Adrenal gland (tissue), 5 donors: ENCODE measurements at regions not wholly inside any gene's neighbourhood (a gene's known extent, or its start where the extent isn't known, plus 50 kb on each side); places are given as distances from the start of the nearest gene placed in this dataset.

Experiments
- POLR2A ChIP-seq, 2 donors: fragments of 450-650 bp; IDR thresholded peaks; one replicate each; pipeline ENCODE4 v1.6.1; 2017; ENCODE audit warnings: antibody characterized with exemption in 2 of 2, mild to moderate bottlenecking in 2 of 2, moderate library complexity in 1 of 2
- TF ChIP-seq, protein P1 (sequence below), 6 experiments: fragments of 450-650 bp in 4 of 6; fragments of 200-600 bp in 2 of 6; sonication (generic) in 1 of 6; IDR thresholded peaks; 1 replicate in 5 of 6; 2 replicates in 1 of 6; pipeline versions ENCODE4 v1.5.1 to v1.8.0; 2016 to 2021; ENCODE audit warnings: antibody characterized with exemption in 6 of 6, mild to moderate bottlenecking in 2 of 6, moderate library complexity in 1 of 6
- donor health status: DM: no; HTN: no; CAD: no.

DNA sequence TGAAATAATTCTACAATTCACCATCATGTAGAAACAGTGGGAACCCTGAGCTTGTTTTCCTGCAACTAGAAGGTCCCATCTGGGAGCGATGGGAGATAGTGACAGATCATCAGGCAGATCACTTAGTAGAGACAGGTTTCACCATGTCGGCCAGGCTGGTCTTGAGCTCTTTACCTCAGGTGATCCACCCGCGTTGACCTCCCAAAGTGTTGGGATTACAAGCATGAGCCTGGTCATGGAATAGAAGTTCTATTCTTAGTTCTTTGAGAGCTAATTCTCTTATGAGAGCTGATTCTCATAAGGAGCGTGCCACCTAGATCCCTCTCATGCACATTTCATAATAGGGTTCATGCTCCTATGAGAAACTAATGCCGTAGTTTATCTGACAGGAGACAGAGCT, 778.0 kb upstream of the AUTS2 start:
- no peak for TF ChIP-seq POLR2A (IDR thresholded peaks at IDR 0.05)
- TF ChIP-seq, protein P1, sequence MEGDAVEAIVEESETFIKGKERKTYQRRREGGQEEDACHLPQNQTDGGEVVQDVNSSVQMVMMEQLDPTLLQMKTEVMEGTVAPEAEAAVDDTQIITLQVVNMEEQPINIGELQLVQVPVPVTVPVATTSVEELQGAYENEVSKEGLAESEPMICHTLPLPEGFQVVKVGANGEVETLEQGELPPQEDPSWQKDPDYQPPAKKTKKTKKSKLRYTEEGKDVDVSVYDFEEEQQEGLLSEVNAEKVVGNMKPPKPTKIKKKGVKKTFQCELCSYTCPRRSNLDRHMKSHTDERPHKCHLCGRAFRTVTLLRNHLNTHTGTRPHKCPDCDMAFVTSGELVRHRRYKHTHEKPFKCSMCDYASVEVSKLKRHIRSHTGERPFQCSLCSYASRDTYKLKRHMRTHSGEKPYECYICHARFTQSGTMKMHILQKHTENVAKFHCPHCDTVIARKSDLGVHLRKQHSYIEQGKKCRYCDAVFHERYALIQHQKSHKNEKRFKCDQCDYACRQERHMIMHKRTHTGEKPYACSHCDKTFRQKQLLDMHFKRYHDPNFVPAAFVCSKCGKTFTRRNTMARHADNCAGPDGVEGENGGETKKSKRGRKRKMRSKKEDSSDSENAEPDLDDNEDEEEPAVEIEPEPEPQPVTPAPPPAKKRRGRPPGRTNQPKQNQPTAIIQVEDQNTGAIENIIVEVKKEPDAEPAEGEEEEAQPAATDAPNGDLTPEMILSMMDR (IDR thresholded peaks at IDR 0.05), result no peak
